HCT116 (cell line): ENCODE measurements at regions not wholly inside any gene's neighbourhood (a gene's known extent, or its start where the extent isn't known, plus 50 kb on each side); places are given as distances from the start of the nearest gene placed in this dataset.

Experiments used
- ATAC-seq: fragments of 200-7000 bp; cut with Tn5 transposase; 2 replicates; pipeline ENCODE4 v1.9.1; 2020; ENCODE audit warnings: mild to moderate bottlenecking, moderate library complexity
- BruUV-seq: library from RNA; stranded (reverse); fragments of 400-500 nt; replicated peaks from 2 replicates; lab custom pipeline; 2021; lab: Mats Ljungman, UMichigan
- CTCF ChIA-PET: fragments of 300-600 bp; sonication (Branson Sonifier 250); formaldehyde crosslinking; loops from one replicate; lab custom pipeline; 2021; ENCODE audit warnings: antibody characterized with exemption; lab: Charles Lee
- POLR2A ChIA-PET: fragments of 300-600, 350-600 bp; sonication (Branson Sonifier 250); formaldehyde crosslinking; loops from one replicate; lab custom pipeline; 2021; ENCODE audit warnings: antibody characterized with exemption; lab: Charles Lee
- RAD21 ChIA-PET, 2 experiments: fragments of 300-600 bp; sonication (Branson Sonifier 250); formaldehyde crosslinking; loops; one replicate each; lab custom pipeline; 2023; ENCODE audit warnings: low total read pairs in 2 of 2; ENCODE audit not compliant: uncharacterized antibody in 2 of 2, unreplicated experiment in 2 of 2, low non-redundant PET in 1 of 2; lab: Charles Lee
- DNase-seq: peaks from one replicate; pipeline ENCODE4 v3.0.0-alpha.2; 2010; ENCODE audit warnings: low read depth, low spot score
- H2AFZ ChIP-seq: fragments of 200-600 bp; shearing (Covaris generic), sonication (generic); 2 replicates; pipeline ENCODE4 v1.6.1; 2017; ENCODE audit warnings: low read depth, mixed run types, mixed read lengths, antibody characterized with exemption, low read length; ENCODE audit not compliant: poor library complexity, severe bottlenecking
- H3K27ac ChIP-seq: 2 replicates; pipeline ENCODE4 v1.5.1; 2012; ENCODE audit warnings: low read depth, low read length
- H3K27me3 ChIP-seq: fragments of 200-600 bp; sonication (generic); 2 replicates; pipeline ENCODE4 v1.6.1; 2016; ENCODE audit warnings: mixed run types, low read length, mixed read lengths; ENCODE audit not compliant: insufficient read depth
- H3K36me3 ChIP-seq, 2 experiments: fragments of 200-500 bp in 1 of 2; fragments of 200-600 bp in 1 of 2; sonication (Bioruptor generic) in 1 of 2; sonication (generic) in 1 of 2; 2 replicates each; pipeline versions ENCODE4 v1.5.1 to v1.6.1; 2014 to 2016; ENCODE audit warnings: low read length in 2 of 2, inconsistent platforms in 1 of 2, mixed read lengths in 1 of 2, mixed run types in 1 of 2; ENCODE audit not compliant: insufficient read depth in 2 of 2, control insufficient read depth in 1 of 2
- H3K4me1 ChIP-seq, 2 experiments: fragments of 200-600 bp in 1 of 2; sonication (generic) in 1 of 2; 2 replicates each; pipeline versions ENCODE4 v1.5.1 to v1.6.1; 2012 to 2017; ENCODE audit warnings: low read length in 2 of 2, inconsistent platforms in 1 of 2, mild to moderate bottlenecking in 1 of 2, mixed read lengths in 1 of 2, mixed run types in 1 of 2, moderate library complexity in 1 of 2; ENCODE audit not compliant: insufficient read depth in 2 of 2, control insufficient read depth in 1 of 2
- H3K4me2 ChIP-seq: fragments of 200-600 bp; sonication (generic); 2 replicates; pipeline ENCODE4 v1.6.1; 2017; ENCODE audit warnings: mixed run types, low read length, mixed read lengths
- H3K4me3 ChIP-seq, 2 experiments: fragments of 200-600 bp in 1 of 2; sonication (generic) in 1 of 2; replicated peaks in 1 of 2; 2 replicates each; pipeline ENCODE4 v1.5.1; 2011 to 2016; ENCODE audit warnings: low read length in 2 of 2, control low read depth in 1 of 2, low read depth in 1 of 2, mild to moderate bottlenecking in 1 of 2, mixed read lengths in 1 of 2, mixed run types in 1 of 2
- H3K79me2 ChIP-seq: fragments of 200-600 bp; sonication (generic); 2 replicates; pipeline ENCODE4 v1.6.1; 2017; ENCODE audit warnings: mild to moderate bottlenecking, mixed run types, low read length, moderate library complexity, mixed read lengths; ENCODE audit not compliant: insufficient read depth
- H3K9ac ChIP-seq: fragments of 200-600 bp; sonication (generic); 2 replicates; pipeline ENCODE4 v1.6.1; 2016; ENCODE audit warnings: low read length, mixed read lengths
- H3K9me2 ChIP-seq: fragments of 200-600 bp; sonication (generic), shearing (Covaris generic); 2 replicates; pipeline ENCODE4 v1.6.1; 2017; ENCODE audit warnings: mixed run types, mild to moderate bottlenecking, moderate library complexity; ENCODE audit not compliant: insufficient read depth
- H3K9me3 ChIP-seq, 2 experiments: fragments of 200-500 bp in 1 of 2; fragments of 200-600 bp in 1 of 2; sonication (Bioruptor generic) in 1 of 2; sonication (generic) in 1 of 2; 2 replicates each; pipeline ENCODE4 v1.6.1; 2014 to 2017; ENCODE audit warnings: low read length in 2 of 2, mixed read lengths in 2 of 2, inconsistent platforms in 1 of 2, low read depth in 1 of 2, mild to moderate bottlenecking in 1 of 2, mixed run types in 1 of 2, moderate library complexity in 1 of 2; ENCODE audit not compliant: control insufficient read depth in 1 of 2, insufficient read depth in 1 of 2
- H4K20me1 ChIP-seq: fragments of 200-600 bp; sonication (generic), shearing (Covaris generic); 2 replicates; pipeline ENCODE4 v1.6.1; 2017; ENCODE audit warnings: mixed run types, mild to moderate bottlenecking, moderate library complexity; ENCODE audit not compliant: insufficient read depth
- ATF3 ChIP-seq: IDR thresholded peaks from 2 replicates; pipeline ENCODE4 v1.6.1; 2012
- CBX3 ChIP-seq: IDR thresholded peaks from 2 replicates; pipeline ENCODE4 v1.6.1; 2012; ENCODE audit warnings: low read depth
- CEBPB ChIP-seq: IDR thresholded peaks from 2 replicates; pipeline ENCODE4 v1.6.1; 2012; ENCODE audit warnings: low read depth
- EGR1 ChIP-seq: IDR thresholded peaks from 2 replicates; pipeline ENCODE4 v1.6.1; 2012; ENCODE audit warnings: low read depth
- ELF1 ChIP-seq: IDR thresholded peaks from 2 replicates; pipeline ENCODE4 v1.6.1; 2012; ENCODE audit warnings: low read depth, borderline replicate concordance
- EZH2 ChIP-seq: fragments of 200-600 bp; sonication (generic); IDR thresholded peaks from 2 replicates; pipeline ENCODE4 v1.6.1; 2017; ENCODE audit warnings: antibody characterized with exemption, mixed run types
- EZH2phosphoT487 ChIP-seq: fragments of 200-600 bp; IDR thresholded peaks from 2 replicates; pipeline ENCODE4 v1.6.1; 2018; ENCODE audit warnings: antibody characterized with exemption, borderline replicate concordance
- JUND ChIP-seq: IDR thresholded peaks from 2 replicates; pipeline ENCODE4 v1.6.1; 2012
- POLR2A ChIP-seq: IDR thresholded peaks from 2 replicates; pipeline ENCODE4 v1.7.0; 2011; ENCODE audit warnings: borderline replicate concordance; ENCODE audit not compliant: insufficient read depth, insufficient read length; ENCODE audit errors: extremely low read depth
- POLR2AphosphoS5 ChIP-seq: IDR thresholded peaks from 2 replicates; pipeline ENCODE4 v1.6.1; 2011; ENCODE audit warnings: mild to moderate bottlenecking, low read depth, low read length, moderate library complexity
- SIN3A ChIP-seq: IDR thresholded peaks from 2 replicates; pipeline ENCODE4 v1.6.1; 2012; ENCODE audit warnings: low read depth
- SP1 ChIP-seq: IDR thresholded peaks from 2 replicates; pipeline ENCODE4 v1.6.1; 2012; ENCODE audit warnings: low read depth
- SRF ChIP-seq: IDR thresholded peaks from 2 replicates; pipeline ENCODE4 v1.6.1; 2012; ENCODE audit warnings: low read depth
- TCF7L2 ChIP-seq: IDR thresholded peaks from 2 replicates; pipeline ENCODE4 v1.7.0; 2011; ENCODE audit warnings: borderline replicate concordance, inconsistent platforms; ENCODE audit not compliant: insufficient read depth, insufficient read length; ENCODE audit errors: extremely low read depth
- ZFX ChIP-seq: fragments of 450-650 bp; IDR thresholded peaks from 2 replicates; pipeline ENCODE4 v1.6.1; 2017
- ZNF274 ChIP-seq: fragments of 200-500 bp; sonication (Bioruptor generic); IDR thresholded peaks from 2 replicates; pipeline ENCODE4 v1.6.1; 2014; ENCODE audit warnings: mild to moderate bottlenecking, low read depth, low read length, inconsistent platforms
- intact Hi-C: fragments of 100-400 bp; cut with micrococcal nuclease; formaldehyde crosslinking; loops from 2 replicates; pipeline ENCODE4 v1.10.0; 2022
- TF ChIP-seq, protein P1 (sequence below): IDR thresholded peaks from 2 replicates; pipeline ENCODE4 v1.6.1; 2011; ENCODE audit warnings: mild to moderate bottlenecking, low read length, moderate library complexity; ENCODE audit not compliant: insufficient replicate concordance; ENCODE audit errors: extremely low read depth
- TF ChIP-seq, protein P2 (sequence below), 3 experiments: fragments of 200-600 bp in 1 of 3; sonication (generic) in 1 of 3; IDR thresholded peaks in 2 of 3; conservative IDR thresholded peaks in 1 of 3; 2 replicates each; pipeline ENCODE4 v1.5.1; 2012 to 2017; ENCODE audit warnings: low read depth in 2 of 3, low read length in 2 of 3, antibody characterized with exemption in 1 of 3, borderline replicate concordance in 1 of 3, control low read depth in 1 of 3, mild to moderate bottlenecking in 1 of 3, mixed read lengths in 1 of 3, mixed run types in 1 of 3, moderate library complexity in 1 of 3; ENCODE audit not compliant: insufficient read depth in 1 of 3
- TF ChIP-seq, protein P3 (sequence below): IDR thresholded peaks from 2 replicates; pipeline ENCODE4 v1.6.1; 2012

- ChIA-PET RAD21 (no interaction called here), POLR2A (no interaction called here)
- ATAC-seq: no peak
- intact Hi-C loops: no loop called here
- no peak overlapping the region for H3K9ac ChIP-seq
- no peak for DNase-seq
- no peak overlapping the region for H3K4me2 ChIP-seq
- no peaks in the 10 kb centered on the region for H3K27me3 ChIP-seq
- no peaks in the 10 kb centered on the region for H3K4me1 ChIP-seq
- H3K36me3 ChIP-seq: no peaks in the 10 kb centered on the region
- no peak overlapping the region for H2AFZ ChIP-seq
- BruUV-seq: no TSS peak
- no peak overlapping the region for H3K4me3 ChIP-seq
- H3K27ac ChIP-seq: no peak overlapping the region
- H4K20me1 ChIP-seq: no peaks in the 10 kb centered on the region
- no peaks in the 10 kb centered on the region for H3K79me2 ChIP-seq
- TF ChIP-seq ELF1 (no peak), ZFX (no peak), CEBPB (no peak), ZNF274 (no peak), SIN3A (no peak), EZH2 (no peak), CBX3 (no peak), TCF7L2 (no peak), EGR1 (no peak), POLR2A (no peak), ATF3 (no peak), SRF (no peak), JUND (no peak), POLR2AphosphoS5 (no peak), EZH2phosphoT487 (no peak), SP1 (no peak)
- TF ChIP-seq, protein P1, sequence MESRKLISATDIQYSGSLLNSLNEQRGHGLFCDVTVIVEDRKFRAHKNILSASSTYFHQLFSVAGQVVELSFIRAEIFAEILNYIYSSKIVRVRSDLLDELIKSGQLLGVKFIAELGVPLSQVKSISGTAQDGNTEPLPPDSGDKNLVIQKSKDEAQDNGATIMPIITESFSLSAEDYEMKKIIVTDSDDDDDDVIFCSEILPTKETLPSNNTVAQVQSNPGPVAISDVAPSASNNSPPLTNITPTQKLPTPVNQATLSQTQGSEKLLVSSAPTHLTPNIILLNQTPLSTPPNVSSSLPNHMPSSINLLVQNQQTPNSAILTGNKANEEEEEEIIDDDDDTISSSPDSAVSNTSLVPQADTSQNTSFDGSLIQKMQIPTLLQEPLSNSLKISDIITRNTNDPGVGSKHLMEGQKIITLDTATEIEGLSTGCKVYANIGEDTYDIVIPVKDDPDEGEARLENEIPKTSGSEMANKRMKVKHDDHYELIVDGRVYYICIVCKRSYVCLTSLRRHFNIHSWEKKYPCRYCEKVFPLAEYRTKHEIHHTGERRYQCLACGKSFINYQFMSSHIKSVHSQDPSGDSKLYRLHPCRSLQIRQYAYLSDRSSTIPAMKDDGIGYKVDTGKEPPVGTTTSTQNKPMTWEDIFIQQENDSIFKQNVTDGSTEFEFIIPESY: no peak
- TF ChIP-seq, protein P2, sequence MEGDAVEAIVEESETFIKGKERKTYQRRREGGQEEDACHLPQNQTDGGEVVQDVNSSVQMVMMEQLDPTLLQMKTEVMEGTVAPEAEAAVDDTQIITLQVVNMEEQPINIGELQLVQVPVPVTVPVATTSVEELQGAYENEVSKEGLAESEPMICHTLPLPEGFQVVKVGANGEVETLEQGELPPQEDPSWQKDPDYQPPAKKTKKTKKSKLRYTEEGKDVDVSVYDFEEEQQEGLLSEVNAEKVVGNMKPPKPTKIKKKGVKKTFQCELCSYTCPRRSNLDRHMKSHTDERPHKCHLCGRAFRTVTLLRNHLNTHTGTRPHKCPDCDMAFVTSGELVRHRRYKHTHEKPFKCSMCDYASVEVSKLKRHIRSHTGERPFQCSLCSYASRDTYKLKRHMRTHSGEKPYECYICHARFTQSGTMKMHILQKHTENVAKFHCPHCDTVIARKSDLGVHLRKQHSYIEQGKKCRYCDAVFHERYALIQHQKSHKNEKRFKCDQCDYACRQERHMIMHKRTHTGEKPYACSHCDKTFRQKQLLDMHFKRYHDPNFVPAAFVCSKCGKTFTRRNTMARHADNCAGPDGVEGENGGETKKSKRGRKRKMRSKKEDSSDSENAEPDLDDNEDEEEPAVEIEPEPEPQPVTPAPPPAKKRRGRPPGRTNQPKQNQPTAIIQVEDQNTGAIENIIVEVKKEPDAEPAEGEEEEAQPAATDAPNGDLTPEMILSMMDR (IDR thresholded peaks at IDR 0.05 in 2 of 3, conservative IDR thresholded peaks at IDR 0.05 in 1 of 3; ENCODE audit: borderline replicate concordance in 1 of 3, insufficient read depth in 1 of 3, low read depth in 2 of 3, low read length in 2 of 3): no peak
- TF ChIP-seq, protein P3, sequence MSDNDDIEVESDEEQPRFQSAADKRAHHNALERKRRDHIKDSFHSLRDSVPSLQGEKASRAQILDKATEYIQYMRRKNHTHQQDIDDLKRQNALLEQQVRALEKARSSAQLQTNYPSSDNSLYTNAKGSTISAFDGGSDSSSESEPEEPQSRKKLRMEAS: no peak
- TF ChIP-seq, all 23 proteins: peak for 0
- CTCF ChIA-PET: no interaction called here
- Histone ChIP-seq H3K9me3 (no peaks in the 10 kb centered on the region), H3K9me2 (no peaks in the 10 kb centered on the region)
These were observed 402.5 kb upstream of the PCDH9 start for GRCh38 chr13:67632590-67632989.
